SU-DHL-6 (cell line): ENCODE measurements at regions not wholly inside any gene's neighbourhood (a gene's known extent, or its start where the extent isn't known, plus 50 kb on each side); places are given as distances from the start of the nearest gene placed in this dataset.

Source experiments
- H2AFZ ChIP-seq: fragments of 200-600 bp; sonication (generic); 2 replicates; pipeline ENCODE4 v1.6.1; 2014; ENCODE audit warnings: low read depth, mild to moderate bottlenecking, moderate library complexity, mixed read lengths, antibody characterized with exemption, low read length; ENCODE audit not compliant: severe bottlenecking
- H3F3A ChIP-seq: fragments of 200-600 bp; shearing (Covaris generic); 2 replicates; pipeline ENCODE4 v1.6.0; 2016; ENCODE audit warnings: antibody characterized with exemption, mild to moderate bottlenecking; ENCODE audit not compliant: insufficient read depth
- H3K27ac ChIP-seq: fragments of 200-600 bp; sonication (generic); 2 replicates; pipeline ENCODE4 v1.5.1; 2016; ENCODE audit warnings: low read depth, mild to moderate bottlenecking, low read length, moderate library complexity, mixed read lengths
- H3K27me3 ChIP-seq: fragments of 200-600 bp; sonication (generic), shearing (Covaris generic); 2 replicates; pipeline ENCODE4 v1.6.0; 2014; ENCODE audit warnings: mild to moderate bottlenecking, low read length
- H3K36me3 ChIP-seq: fragments of 200-600 bp; sonication (generic); 2 replicates; pipeline ENCODE4 v1.6.1; 2014; ENCODE audit warnings: mild to moderate bottlenecking, low read length, mixed read lengths
- H3K4me2 ChIP-seq: fragments of 300-600, 200-600 bp; shearing (Covaris generic), sonication (generic); 2 replicates; pipeline ENCODE4 v1.6.0; 2014; ENCODE audit warnings: low read length, low read depth, mild to moderate bottlenecking; ENCODE audit not compliant: poor library complexity, severe bottlenecking
- H3K4me3 ChIP-seq: fragments of 200-600 bp; sonication (generic); 2 replicates; pipeline ENCODE4 v1.5.1; 2014; ENCODE audit warnings: antibody characterized with exemption, low read length, mild to moderate bottlenecking, mixed read lengths; ENCODE audit not compliant: insufficient read depth, poor library complexity, severe bottlenecking
- H3K79me2 ChIP-seq: fragments of 200-600 bp; sonication (generic); 2 replicates; pipeline ENCODE4 v1.6.1; 2014; ENCODE audit warnings: mild to moderate bottlenecking, low read length, moderate library complexity; ENCODE audit not compliant: insufficient read depth
- H3K9ac ChIP-seq: fragments of 200-600 bp; sonication (generic); 2 replicates; pipeline ENCODE4 v1.7.0; 2014; ENCODE audit warnings: mild to moderate bottlenecking, low read length
- H3K9me2 ChIP-seq: fragments of 200-600 bp; sonication (generic); replicated peaks from 2 replicates; pipeline ENCODE4 v1.6.1; 2014; ENCODE audit warnings: low read length; ENCODE audit not compliant: insufficient read depth
- H3K9me3 ChIP-seq: fragments of 200-600 bp; sonication (generic); 2 replicates; pipeline ENCODE4 v1.6.1; 2014; ENCODE audit warnings: low read length, mixed read lengths; ENCODE audit not compliant: insufficient read depth
- H4K20me1 ChIP-seq: fragments of 200-600 bp; sonication (generic); 2 replicates; pipeline ENCODE4 v1.6.1; 2014; ENCODE audit warnings: low read depth, mild to moderate bottlenecking, antibody characterized with exemption, low read length, moderate library complexity, mixed read lengths
- CTCF ChIP-seq: fragments of 200-600 bp; sonication (generic); IDR thresholded peaks from one replicate; pipeline ENCODE4 v1.5.1; 2017; ENCODE audit warnings: antibody characterized with exemption, mild to moderate bottlenecking, low read length, moderate library complexity; ENCODE audit not compliant: insufficient read depth, poor library complexity, severe bottlenecking
- EZH2phosphoT487 ChIP-seq: fragments of 200-600 bp; sonication (generic), shearing (Covaris generic); conservative IDR thresholded peaks from 2 replicates; pipeline ENCODE4 v1.6.1; 2018; ENCODE audit warnings: mild to moderate bottlenecking, antibody characterized with exemption, low read length, moderate library complexity, mixed read lengths

GRCh38 chr16:73692861-73693260 is 603.8 kb upstream of the PSMD7 start:
- Histone ChIP-seq H3K4me3 (no peak overlapping the region), H3K79me2 (no peaks in the 10 kb centered on the region), H3K9ac (no peak overlapping the region), H3K27ac (no peak overlapping the region), H3K27me3 (no peaks in the 10 kb centered on the region), H4K20me1 (no peaks in the 10 kb centered on the region), H3K9me3 (no peaks in the 10 kb centered on the region), H3F3A (no peaks in the 10 kb centered on the region), H2AFZ (no peak overlapping the region), H3K4me2 (no peak overlapping the region), H3K9me2 (no peaks in the 10 kb centered on the region), H3K36me3 (no peaks in the 10 kb centered on the region)
- TF ChIP-seq EZH2phosphoT487 = no peak

GRCh38 chr16:73683804-73684203 is 612.8 kb upstream of the PSMD7 start:
- no peak overlapping the region for H3K4me3 ChIP-seq
- no peak overlapping the region for H3K27ac ChIP-seq
- H3K9me3 ChIP-seq = no peaks in the 10 kb centered on the region
- no peak for TF ChIP-seq EZH2phosphoT487
- no peak for TF ChIP-seq CTCF
- no peaks in the 10 kb centered on the region for H3K27me3 ChIP-seq
- no peak overlapping the region for H3K4me2 ChIP-seq
- H3K79me2 ChIP-seq = no peaks in the 10 kb centered on the region
- no peak overlapping the region for H2AFZ ChIP-seq
- no peak overlapping the region for H3K9ac ChIP-seq
- no peaks in the 10 kb centered on the region for H3K9me2 ChIP-seq
- H4K20me1 ChIP-seq = no peaks in the 10 kb centered on the region
- no peaks in the 10 kb centered on the region for H3K36me3 ChIP-seq
- no peaks in the 10 kb centered on the region for H3F3A ChIP-seq

DNA sequence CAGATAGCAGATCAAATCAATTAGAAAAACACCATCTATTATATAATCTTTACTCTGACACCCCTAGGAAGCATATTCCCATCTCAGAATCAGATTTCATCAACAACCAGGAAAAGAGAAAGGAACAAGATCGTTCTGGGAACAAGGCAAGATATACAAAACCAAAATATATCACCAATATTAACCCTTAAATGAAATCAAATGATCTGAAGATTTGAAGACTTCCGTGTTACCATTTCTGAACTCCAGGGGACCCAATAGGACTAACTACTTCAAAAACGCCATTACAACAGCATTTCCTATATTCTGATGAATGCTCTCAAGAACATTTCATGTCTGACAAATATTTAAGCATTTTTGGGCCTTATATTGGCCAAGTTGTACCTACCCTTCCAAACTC is 624.2 kb upstream of the ZFHX3 start:
- Histone ChIP-seq H3K9me3 (no peaks in the 10 kb centered on the region), H3K79me2 (no peaks in the 10 kb centered on the region)

More for the DNA sequence above, 624.2 kb upstream of the ZFHX3 start:
- no peaks in the 10 kb centered on the region for H3K9me2 ChIP-seq
- H3K27me3 ChIP-seq = no peaks in the 10 kb centered on the region
- H3K9ac ChIP-seq = no peak overlapping the region
- no peak for TF ChIP-seq CTCF
- no peak for TF ChIP-seq EZH2phosphoT487
- H3K36me3 ChIP-seq = no peaks in the 10 kb centered on the region
- no peak overlapping the region for H3K27ac ChIP-seq
- H3F3A ChIP-seq = no peaks in the 10 kb centered on the region
- H4K20me1 ChIP-seq = no peaks in the 10 kb centered on the region
- no peak overlapping the region for H2AFZ ChIP-seq
- H3K4me3 ChIP-seq = no peak overlapping the region
- H3K4me2 ChIP-seq = no peak overlapping the region
